DOHH2 (cell line): ENCODE measurements at regions not wholly inside any gene's neighbourhood (a gene's known extent, or its start where the extent isn't known, plus 50 kb on each side); places are given as distances from the start of the nearest gene placed in this dataset.

ENCODE experiments used
- EZH2phosphoT487 ChIP-seq: fragments of 200-600 bp; sonication (generic); IDR thresholded peaks from 2 replicates; pipeline ENCODE4 v1.6.1; 2017; ENCODE audit warnings: borderline replicate concordance, mild to moderate bottlenecking, antibody characterized with exemption, low read length, moderate library complexity, mixed read lengths
- TF ChIP-seq, protein P1 (sequence below): fragments of 200-600 bp; sonication (generic); IDR thresholded peaks from one replicate; pipeline ENCODE4 v1.5.1; 2014; ENCODE audit warnings: antibody characterized with exemption, mild to moderate bottlenecking, low read depth, low read length; ENCODE audit not compliant: poor library complexity, severe bottlenecking

DNA sequence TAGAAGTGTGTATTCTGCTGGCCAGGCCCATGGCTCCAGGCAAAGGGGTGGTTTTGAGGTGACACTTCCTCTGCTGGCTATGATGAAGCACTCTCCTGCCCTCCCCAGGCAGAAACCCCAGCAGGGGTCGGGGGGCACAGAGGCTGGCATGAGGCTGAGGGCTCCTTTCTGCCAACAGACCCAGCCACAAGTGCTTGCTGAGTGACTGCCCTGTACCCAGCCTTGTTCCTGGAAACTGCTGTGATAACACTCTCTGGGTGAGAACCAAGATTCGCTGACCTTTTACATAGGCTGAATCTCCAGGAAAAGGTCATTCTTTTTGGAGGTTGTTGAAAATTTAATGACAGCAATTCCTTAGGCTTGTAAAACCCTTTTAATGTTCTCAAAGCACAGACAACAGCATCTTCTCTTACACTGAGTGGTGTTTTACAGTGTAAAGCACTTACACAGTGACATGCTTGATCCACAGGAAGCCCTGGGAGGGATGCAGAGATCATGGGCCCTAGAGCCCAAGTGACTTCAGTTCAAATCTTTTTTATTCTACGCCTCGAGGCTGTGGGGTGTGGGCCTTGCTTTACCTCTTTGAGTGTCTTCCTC, 155.5 kb upstream of the FGGY start:
- TF ChIP-seq, protein P1, sequence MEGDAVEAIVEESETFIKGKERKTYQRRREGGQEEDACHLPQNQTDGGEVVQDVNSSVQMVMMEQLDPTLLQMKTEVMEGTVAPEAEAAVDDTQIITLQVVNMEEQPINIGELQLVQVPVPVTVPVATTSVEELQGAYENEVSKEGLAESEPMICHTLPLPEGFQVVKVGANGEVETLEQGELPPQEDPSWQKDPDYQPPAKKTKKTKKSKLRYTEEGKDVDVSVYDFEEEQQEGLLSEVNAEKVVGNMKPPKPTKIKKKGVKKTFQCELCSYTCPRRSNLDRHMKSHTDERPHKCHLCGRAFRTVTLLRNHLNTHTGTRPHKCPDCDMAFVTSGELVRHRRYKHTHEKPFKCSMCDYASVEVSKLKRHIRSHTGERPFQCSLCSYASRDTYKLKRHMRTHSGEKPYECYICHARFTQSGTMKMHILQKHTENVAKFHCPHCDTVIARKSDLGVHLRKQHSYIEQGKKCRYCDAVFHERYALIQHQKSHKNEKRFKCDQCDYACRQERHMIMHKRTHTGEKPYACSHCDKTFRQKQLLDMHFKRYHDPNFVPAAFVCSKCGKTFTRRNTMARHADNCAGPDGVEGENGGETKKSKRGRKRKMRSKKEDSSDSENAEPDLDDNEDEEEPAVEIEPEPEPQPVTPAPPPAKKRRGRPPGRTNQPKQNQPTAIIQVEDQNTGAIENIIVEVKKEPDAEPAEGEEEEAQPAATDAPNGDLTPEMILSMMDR, result no peak
- TF ChIP-seq EZH2phosphoT487, result no peak
